Panc1 (cell line): ENCODE measurements at regions not wholly inside any gene's neighbourhood (a gene's known extent, or its start where the extent isn't known, plus 50 kb on each side); places are given as distances from the start of the nearest gene placed in this dataset.

Experiments
- ATAC-seq: fragments of 200-7000 bp; cut with Tn5 transposase; 2 replicates; pipeline ENCODE4 v1.9.1; 2020; ENCODE audit warnings: mild to moderate bottlenecking, moderate library complexity
- BruUV-seq: library from RNA; stranded (reverse); fragments of 400-500 nt; replicated peaks from 2 replicates; lab custom pipeline; 2021; lab: Mats Ljungman, UMichigan
- CTCF ChIA-PET: fragments of 300-600 bp; sonication (Branson Sonifier 250); formaldehyde crosslinking; loops from one replicate; lab custom pipeline; 2022; ENCODE audit warnings: antibody characterized with exemption; lab: Charles Lee
- POLR2A ChIA-PET: fragments of 300-600 bp; sonication (Branson Sonifier 250); formaldehyde crosslinking; loops from one replicate; lab custom pipeline; 2022; ENCODE audit warnings: antibody characterized with exemption; lab: Charles Lee
- DNase-seq: peaks from one replicate; pipeline ENCODE4 v3.0.0-alpha.2; 2010; ENCODE audit warnings: low read depth, low spot score
- H3K27ac ChIP-seq: 2 replicates; pipeline ENCODE4 v1.5.1; 2011; ENCODE audit warnings: mild to moderate bottlenecking, low read length, inconsistent platforms
- H3K27me3 ChIP-seq: fragments of 200-500 bp; sonication (Bioruptor generic); 2 replicates; pipeline ENCODE4 v1.6.0; 2014; ENCODE audit warnings: low read length, inconsistent platforms; ENCODE audit not compliant: control insufficient read depth, insufficient read depth
- H3K36me3 ChIP-seq: fragments of 200-500 bp; sonication (Bioruptor generic); 2 replicates; pipeline ENCODE4 v1.5.1; 2014; ENCODE audit warnings: inconsistent platforms, mild to moderate bottlenecking, low read length, moderate library complexity; ENCODE audit not compliant: control insufficient read depth, insufficient read depth
- H3K4me1 ChIP-seq: 2 replicates; pipeline ENCODE4 v1.5.1; 2011; ENCODE audit warnings: inconsistent platforms, mild to moderate bottlenecking, low read length, moderate library complexity; ENCODE audit not compliant: control insufficient read depth, insufficient read depth
- H3K4me3 ChIP-seq, 2 experiments: 2 replicates each; pipeline ENCODE4 v1.5.1; 2011 to 2012; ENCODE audit warnings: low read depth in 2 of 2, low read length in 2 of 2, mild to moderate bottlenecking in 2 of 2, inconsistent platforms in 1 of 2, moderate library complexity in 1 of 2
- H3K9me3 ChIP-seq: fragments of 200-500 bp; sonication (Bioruptor generic); 2 replicates; pipeline ENCODE4 v1.5.1; 2014; ENCODE audit warnings: low read depth, mild to moderate bottlenecking, inconsistent platforms, low read length, moderate library complexity; ENCODE audit not compliant: control insufficient read depth, insufficient read depth
- POLR2AphosphoS5 ChIP-seq: IDR thresholded peaks from 2 replicates; pipeline ENCODE4 v1.6.1; 2012; ENCODE audit warnings: mild to moderate bottlenecking, low read depth, low read length, moderate library complexity
- SIN3A ChIP-seq: IDR thresholded peaks from 2 replicates; pipeline ENCODE4 v1.6.1; 2012; ENCODE audit warnings: low read depth, mild to moderate bottlenecking, low read length, moderate library complexity, borderline replicate concordance; ENCODE audit not compliant: insufficient read depth
- TCF7L2 ChIP-seq: IDR thresholded peaks from 2 replicates; pipeline ENCODE4 v1.6.1; 2011; ENCODE audit warnings: mild to moderate bottlenecking, low read depth, low read length, inconsistent platforms
- in situ Hi-C: cut with HindIII; loops from 2 replicates; pipeline ENCODE4 v1.10.0; 2016; ENCODE audit warnings: low sequenced_read_pairs, low pct_unique_long_range_greater_than_20kb
- intact Hi-C: fragments of 100-400 bp; cut with micrococcal nuclease; formaldehyde crosslinking; loops from one replicate; pipeline ENCODE4 v1.10.0; 2022; ENCODE audit not compliant: unreplicated experiment
- TF ChIP-seq, protein P1 (sequence below), 2 experiments: IDR thresholded peaks; 2 replicates each; pipeline ENCODE4 v1.6.1; 2011 to 2012; ENCODE audit warnings: low read depth in 2 of 2, control low read depth in 1 of 2, low read length in 1 of 2, mild to moderate bottlenecking in 1 of 2, moderate library complexity in 1 of 2; ENCODE audit not compliant: insufficient read depth in 1 of 2
- TF ChIP-seq, protein P2 (sequence below): fragments of 450-650 bp; IDR thresholded peaks from 2 replicates; pipeline ENCODE4 v1.5.1; 2017; ENCODE audit warnings: mild to moderate bottlenecking

DNA sequence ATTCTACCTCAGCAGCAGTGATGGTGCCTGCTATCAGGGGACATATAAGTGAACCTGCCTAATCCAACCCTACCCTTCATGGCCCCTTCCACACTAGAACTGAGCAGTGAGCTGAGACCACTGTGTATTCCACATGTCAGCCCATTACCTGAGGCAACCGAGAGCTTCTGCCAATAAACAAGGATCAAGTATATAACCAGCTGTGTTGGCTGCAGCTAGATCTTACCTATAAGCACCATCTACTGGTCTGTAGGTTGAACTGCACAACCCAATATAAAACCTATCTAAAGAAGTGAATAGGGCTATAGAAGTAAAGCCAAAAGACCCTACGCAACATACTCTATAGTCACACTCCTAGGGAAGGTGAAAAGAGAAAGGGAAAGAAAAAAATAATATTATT lies 376.9 kb downstream of the HHIPL2 start:
- POLR2A ChIA-PET = no interaction called here
- H3K4me3 ChIP-seq = no peak overlapping the region
- H3K27me3 ChIP-seq = no peaks in the 10 kb centered on the region
- no peak overlapping the region for H3K27ac ChIP-seq
- no peaks in the 10 kb centered on the region for H3K36me3 ChIP-seq
- no TSS peak for BruUV-seq
- ATAC-seq = peak; percentile 70
- CTCF ChIA-PET = interaction anchor here (0.6 kb wide), 2 partner anchors 481 to 513 kb away, joined by 3 to 13 read pairs; no protein-coding TSS in a partner anchor
- no peaks in the 10 kb centered on the region for H3K4me1 ChIP-seq
- H3K9me3 ChIP-seq = peaks cover 3% of the 10 kb centered on the region; the same call in 1 of the 2 replicates
- in situ Hi-C loops = no loop called here
- intact Hi-C loops = no loop called here
- TF ChIP-seq SIN3A (no peak), TCF7L2 (no peak), POLR2AphosphoS5 (no peak)
- TF ChIP-seq, protein P1, sequence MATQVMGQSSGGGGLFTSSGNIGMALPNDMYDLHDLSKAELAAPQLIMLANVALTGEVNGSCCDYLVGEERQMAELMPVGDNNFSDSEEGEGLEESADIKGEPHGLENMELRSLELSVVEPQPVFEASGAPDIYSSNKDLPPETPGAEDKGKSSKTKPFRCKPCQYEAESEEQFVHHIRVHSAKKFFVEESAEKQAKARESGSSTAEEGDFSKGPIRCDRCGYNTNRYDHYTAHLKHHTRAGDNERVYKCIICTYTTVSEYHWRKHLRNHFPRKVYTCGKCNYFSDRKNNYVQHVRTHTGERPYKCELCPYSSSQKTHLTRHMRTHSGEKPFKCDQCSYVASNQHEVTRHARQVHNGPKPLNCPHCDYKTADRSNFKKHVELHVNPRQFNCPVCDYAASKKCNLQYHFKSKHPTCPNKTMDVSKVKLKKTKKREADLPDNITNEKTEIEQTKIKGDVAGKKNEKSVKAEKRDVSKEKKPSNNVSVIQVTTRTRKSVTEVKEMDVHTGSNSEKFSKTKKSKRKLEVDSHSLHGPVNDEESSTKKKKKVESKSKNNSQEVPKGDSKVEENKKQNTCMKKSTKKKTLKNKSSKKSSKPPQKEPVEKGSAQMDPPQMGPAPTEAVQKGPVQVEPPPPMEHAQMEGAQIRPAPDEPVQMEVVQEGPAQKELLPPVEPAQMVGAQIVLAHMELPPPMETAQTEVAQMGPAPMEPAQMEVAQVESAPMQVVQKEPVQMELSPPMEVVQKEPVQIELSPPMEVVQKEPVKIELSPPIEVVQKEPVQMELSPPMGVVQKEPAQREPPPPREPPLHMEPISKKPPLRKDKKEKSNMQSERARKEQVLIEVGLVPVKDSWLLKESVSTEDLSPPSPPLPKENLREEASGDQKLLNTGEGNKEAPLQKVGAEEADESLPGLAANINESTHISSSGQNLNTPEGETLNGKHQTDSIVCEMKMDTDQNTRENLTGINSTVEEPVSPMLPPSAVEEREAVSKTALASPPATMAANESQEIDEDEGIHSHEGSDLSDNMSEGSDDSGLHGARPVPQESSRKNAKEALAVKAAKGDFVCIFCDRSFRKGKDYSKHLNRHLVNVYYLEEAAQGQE (IDR thresholded peaks at IDR 0.05; ENCODE audit: insufficient read depth in 1 of 2, low read depth in 2 of 2, low read length in 1 of 2) = no peak
- TF ChIP-seq, protein P2, sequence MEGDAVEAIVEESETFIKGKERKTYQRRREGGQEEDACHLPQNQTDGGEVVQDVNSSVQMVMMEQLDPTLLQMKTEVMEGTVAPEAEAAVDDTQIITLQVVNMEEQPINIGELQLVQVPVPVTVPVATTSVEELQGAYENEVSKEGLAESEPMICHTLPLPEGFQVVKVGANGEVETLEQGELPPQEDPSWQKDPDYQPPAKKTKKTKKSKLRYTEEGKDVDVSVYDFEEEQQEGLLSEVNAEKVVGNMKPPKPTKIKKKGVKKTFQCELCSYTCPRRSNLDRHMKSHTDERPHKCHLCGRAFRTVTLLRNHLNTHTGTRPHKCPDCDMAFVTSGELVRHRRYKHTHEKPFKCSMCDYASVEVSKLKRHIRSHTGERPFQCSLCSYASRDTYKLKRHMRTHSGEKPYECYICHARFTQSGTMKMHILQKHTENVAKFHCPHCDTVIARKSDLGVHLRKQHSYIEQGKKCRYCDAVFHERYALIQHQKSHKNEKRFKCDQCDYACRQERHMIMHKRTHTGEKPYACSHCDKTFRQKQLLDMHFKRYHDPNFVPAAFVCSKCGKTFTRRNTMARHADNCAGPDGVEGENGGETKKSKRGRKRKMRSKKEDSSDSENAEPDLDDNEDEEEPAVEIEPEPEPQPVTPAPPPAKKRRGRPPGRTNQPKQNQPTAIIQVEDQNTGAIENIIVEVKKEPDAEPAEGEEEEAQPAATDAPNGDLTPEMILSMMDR = peak; percentile 62
- peak; percentile 10 for DNase-seq

GRCh38 chr1:222168621-222169020 lies 379.3 kb downstream of the HHIPL2 start:
- ChIA-PET POLR2A (no interaction called here), CTCF (no interaction called here)
- no peak for DNase-seq
- TF ChIP-seq POLR2AphosphoS5 (no peak), SIN3A (no peak), TCF7L2 (no peak)
- TF ChIP-seq, protein P2 = no peak
- TF ChIP-seq, protein P1 (IDR thresholded peaks at IDR 0.05; ENCODE audit: insufficient read depth in 1 of 2, low read depth in 2 of 2, low read length in 1 of 2) = no peak
- BruUV-seq = no TSS peak
- Histone ChIP-seq H3K36me3 (no peaks in the 10 kb centered on the region), H3K4me1 (no peaks in the 10 kb centered on the region), H3K4me3 (no peak overlapping the region), H3K27ac (no peak overlapping the region), H3K27me3 (no peaks in the 10 kb centered on the region), H3K9me3 (peaks cover 3% of the 10 kb centered on the region; the same call in 1 of the 2 replicates)
- in situ Hi-C loops (no loop called here), intact Hi-C loops (no loop called here)
- ATAC-seq = no peak
